Loucy (cell line): ENCODE measurements at regions not wholly inside any gene's neighbourhood (a gene's known extent, or its start where the extent isn't known, plus 50 kb on each side); places are given as distances from the start of the nearest gene placed in this dataset.

Experiments used
- CTCF ChIP-seq: fragments of 200-600 bp; sonication (generic); conservative IDR thresholded peaks from 2 replicates; pipeline ENCODE4 v1.5.1; 2014; ENCODE audit warnings: mild to moderate bottlenecking, antibody characterized with exemption, low read length
- EZH2phosphoT487 ChIP-seq: fragments of 200-600 bp; IDR thresholded peaks from 2 replicates; pipeline ENCODE4 v1.6.1; 2018; ENCODE audit warnings: antibody characterized with exemption, mild to moderate bottlenecking, moderate library complexity, borderline replicate concordance

- TF ChIP-seq CTCF: no peak
- TF ChIP-seq EZH2phosphoT487: no peak
Measured at GRCh38 chr2:61762292-61762691, 91.6 kb downstream of the FAM161A start.
